NCI-H2107 treated with DMSO at 0.1 percent for 48 hours (cell line): ENCODE measurements at regions not wholly inside any gene's neighbourhood (a gene's known extent, or its start where the extent isn't known, plus 50 kb on each side); places are given as distances from the start of the nearest gene placed in this dataset.

Experiments used
- DNase-seq: peaks from one replicate; lab custom pipeline; 2025; ENCODE audit not compliant: unreplicated experiment; lab: John Stamatoyannopoulos, UW

DNA sequence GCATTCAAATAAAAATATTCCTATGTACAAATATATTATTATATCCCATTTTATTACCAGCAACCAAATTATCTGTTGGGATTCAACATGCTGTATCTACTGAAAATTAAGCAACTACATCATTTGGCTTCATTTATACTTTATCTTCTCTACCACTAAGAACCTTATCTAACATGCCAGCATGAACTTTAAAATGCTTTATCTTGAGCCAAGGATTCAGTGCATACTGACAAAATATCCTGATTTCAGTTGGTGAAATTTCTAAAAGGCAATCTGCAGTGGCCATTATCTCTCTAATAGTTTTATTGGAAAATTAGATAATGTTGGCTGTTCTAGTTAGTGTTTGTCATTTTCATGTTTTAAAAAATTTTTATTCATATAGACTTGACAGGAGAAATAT is 1149.9 kb downstream of the KCNT2 start:
- no peak for DNase-seq

DNA sequence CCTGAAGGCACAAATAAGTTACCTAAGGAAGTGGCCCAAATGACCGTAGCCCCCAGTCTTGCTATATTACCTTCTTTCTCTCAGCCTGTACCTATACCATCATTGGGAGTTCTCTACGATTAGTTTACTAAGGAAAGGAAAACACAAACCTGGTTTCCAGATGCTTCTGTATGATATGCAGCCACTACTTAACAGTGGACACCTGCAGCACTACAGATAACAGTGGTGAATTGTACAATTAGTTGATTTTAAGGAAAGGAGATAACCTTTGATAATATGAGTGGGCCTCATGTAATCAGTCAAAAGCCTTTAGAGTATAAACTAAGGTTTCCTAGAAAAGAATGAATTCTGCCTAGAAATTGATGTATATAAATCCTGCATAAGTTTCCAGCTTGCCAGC is 1157.4 kb downstream of the KCNT2 start:
- no peak for DNase-seq

DNA sequence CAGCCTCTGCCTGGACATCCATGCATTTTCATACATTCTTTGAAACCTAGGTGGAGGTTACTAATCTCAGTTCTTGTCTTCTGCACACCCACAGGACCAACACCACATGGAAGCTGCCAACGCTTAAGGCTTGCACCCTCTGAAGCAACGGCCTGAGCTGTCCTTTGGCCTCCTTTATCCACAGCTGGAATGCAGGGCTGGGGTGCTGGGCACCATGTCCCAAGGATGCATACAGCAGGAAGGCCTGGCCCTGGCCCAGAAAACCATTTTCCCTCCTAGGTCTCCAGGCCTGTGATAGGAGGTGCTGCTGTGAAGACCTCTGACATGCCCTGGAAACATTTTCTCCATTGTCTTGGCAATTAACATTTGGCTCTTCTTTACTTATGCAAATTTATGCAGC is 1168.6 kb downstream of the KCNT2 start:
- DNase-seq, result no peak

GRCh38 chr1:195434566-195435203 is 1173.6 kb downstream of the KCNT2 start:
- DNase-seq, result no peak

GRCh38 chr1:195430826-195431225 is 1177.4 kb downstream of the KCNT2 start:
- DNase-seq, result no peak

- no peak for DNase-seq
These were observed 1179.3 kb downstream of the KCNT2 start for GRCh38 chr1:195428927-195429326.

- DNase-seq, result no peak
These were observed 1192.7 kb downstream of the KCNT2 start for GRCh38 chr1:195415584-195415983.

DNA sequence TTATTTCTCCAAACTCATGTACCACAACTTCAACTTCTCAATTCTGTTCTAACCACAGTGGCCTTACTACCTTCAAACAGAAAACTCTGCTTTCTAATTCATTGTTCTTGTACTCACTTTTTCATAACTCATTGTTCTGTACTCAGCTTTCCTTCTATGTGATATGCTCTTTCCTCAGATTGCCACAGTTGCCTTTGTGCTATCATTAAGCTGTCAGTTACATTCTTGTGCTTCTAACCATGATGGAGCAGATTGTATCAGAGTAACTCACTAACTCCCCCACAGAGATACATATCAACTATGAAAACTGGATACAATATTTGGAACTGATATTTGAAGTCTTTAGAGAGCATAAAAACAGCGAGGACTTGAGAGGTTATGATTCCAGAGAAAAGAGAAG is 1213.7 kb downstream of the KCNT2 start:
- DNase-seq, result no peak

- no peak for DNase-seq
These were observed 1232.0 kb downstream of the KCNT2 start for GRCh38 chr1:195376190-195376589.

DNA sequence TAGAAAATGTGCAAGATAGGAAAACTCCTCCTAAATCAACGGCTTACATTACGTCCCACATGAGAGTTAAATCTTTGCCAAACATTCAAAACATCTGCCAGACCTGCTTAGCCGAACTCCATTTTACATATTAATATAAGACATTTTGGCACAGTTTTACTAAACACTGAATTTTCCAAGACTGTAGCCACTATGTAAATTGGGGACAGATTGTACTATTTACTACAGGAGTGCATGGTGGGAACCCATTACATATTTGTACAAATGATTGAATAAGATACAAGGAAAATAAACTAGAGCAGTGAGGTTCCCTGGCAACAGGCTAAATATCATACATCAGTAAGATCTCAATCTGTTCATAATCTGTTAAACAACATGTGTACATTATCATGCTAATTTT is 1234.4 kb downstream of the KCNT2 start:
- no peak for DNase-seq

DNA sequence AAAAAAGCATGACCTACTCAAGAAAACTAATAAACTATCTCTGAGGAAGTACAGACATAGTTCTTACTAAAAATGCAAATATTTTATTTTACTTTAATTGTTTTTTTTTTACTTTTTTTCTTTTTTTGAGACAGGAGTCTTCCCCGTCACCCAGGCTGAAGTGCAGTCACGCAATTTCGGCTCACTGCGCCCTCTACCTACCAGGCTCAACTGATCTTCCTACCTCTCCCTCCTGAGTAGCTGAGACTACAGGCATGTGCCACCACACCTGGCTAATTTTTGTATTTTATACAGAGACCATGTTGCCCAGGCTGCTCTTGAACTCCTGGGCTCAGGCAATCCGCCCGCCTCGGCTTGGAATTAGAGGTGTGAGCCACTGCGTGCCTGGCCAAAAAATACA is 1263.1 kb downstream of the KCNT2 start:
- DNase-seq, result no peak

DNA sequence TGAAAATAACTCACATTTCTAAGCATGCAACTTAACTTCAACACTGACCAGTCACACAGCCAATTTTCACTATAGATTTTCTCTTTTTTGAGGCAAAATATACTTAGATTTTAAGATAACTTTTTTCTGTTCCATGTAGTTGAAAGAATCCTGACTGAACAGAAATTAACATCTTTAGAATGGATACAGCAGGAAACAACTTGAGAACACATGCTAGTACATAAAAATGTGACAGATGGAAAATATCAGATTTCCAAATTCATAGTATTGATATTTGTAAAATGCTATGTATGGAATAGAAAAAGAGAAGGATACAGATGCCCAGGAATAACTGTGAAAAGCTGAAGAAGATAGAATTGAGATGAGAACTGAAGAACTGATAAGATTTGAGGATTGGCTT is 1270.6 kb downstream of the KCNT2 start:
- no peak for DNase-seq

GRCh38 chr1:195336812-195337211 is 1271.4 kb downstream of the KCNT2 start:
- DNase-seq, result no peak

- DNase-seq, result no peak
These were observed 1272.7 kb downstream of the KCNT2 start for GRCh38 chr1:195335541-195335940.

GRCh38 chr1:195332102-195332501 is 1276.1 kb downstream of the KCNT2 start:
- DNase-seq, result no peak

DNA sequence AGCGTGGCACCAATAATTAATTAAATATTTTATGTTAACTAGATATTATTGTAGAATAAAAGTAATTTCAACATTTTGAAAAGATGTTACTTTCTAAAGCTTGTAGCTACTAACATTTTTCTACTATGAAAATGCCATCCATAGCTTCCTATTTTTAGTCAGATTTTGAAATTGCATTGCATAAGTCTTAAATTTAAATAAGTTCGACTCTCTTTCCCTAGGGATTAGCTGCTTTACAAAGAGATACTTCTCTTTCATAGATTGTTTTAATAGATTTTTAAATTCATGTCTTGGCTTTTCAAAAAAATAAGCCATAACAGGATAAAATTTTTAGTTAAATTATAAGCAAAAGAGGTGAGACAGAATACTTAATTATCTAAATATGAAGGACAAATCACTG is 1279.6 kb downstream of the KCNT2 start:
- no peak for DNase-seq

DNA sequence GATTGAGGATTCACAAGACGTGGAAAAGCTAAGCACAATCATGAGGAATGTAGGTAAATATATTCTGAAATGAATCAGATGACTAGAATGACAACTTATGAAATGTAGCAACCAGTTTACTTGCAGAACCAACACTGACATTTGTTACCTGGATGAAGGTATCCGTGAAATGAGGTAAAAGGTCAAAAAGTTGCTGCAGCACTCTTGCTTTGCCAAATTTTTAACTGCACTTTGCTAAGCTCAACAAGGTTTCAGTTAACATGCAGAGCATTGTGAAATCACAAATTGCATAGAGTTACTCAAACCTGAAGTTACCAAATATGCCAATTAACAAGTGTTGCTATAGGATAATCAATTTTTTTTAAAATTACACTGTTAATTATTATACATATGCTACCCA is 1280.1 kb downstream of the KCNT2 start:
- no peak for DNase-seq

- no peak for DNase-seq
These were observed 1280.9 kb downstream of the KCNT2 start for GRCh38 chr1:195327361-195327760.

DNA sequence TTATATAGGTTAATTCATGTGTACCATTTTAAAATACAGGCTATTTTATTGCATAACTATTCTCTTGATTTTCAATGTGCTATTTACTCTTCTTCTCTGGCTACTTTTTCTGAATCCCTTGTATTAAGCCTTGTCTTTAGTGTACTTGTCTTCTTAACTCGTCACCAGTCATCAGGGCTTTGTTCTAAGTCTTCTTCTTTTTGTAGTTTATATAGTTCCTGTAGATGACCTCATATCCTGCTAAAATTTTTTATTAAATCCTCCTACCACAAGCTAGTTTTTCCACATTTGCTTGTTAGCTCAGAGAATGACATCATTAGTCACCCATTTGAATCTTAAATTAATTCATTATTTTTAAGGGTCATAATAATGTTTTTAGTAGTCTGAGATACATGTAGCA is 1281.9 kb downstream of the KCNT2 start:
- DNase-seq, result no peak

- no peak for DNase-seq
These were observed 1283.1 kb downstream of the KCNT2 start for GRCh38 chr1:195325181-195325580.

- no peak for DNase-seq
These were observed 1302.0 kb downstream of the KCNT2 start for GRCh38 chr1:195306281-195306680.

DNA sequence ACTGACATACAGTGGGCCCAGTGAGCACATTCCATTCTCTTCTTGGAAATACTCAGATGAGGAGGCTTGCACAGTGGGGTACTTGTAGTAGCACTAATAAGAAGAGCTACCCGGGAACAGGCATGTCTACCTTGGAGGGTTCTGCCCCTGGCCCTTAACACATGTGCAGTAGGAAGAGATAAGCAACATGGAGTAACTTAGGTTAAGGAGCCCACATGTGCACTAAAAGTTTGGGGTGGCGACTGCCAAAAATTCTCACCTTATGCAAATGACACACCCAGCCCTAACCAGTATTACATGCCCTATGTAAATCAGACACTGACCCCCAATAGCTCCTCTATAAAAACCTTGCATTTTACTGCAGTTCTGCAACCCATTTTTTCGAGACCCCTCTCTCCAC is 1313.3 kb downstream of the KCNT2 start:
- no peak for DNase-seq

GRCh38 chr1:195278644-195279043 is 1329.6 kb downstream of the KCNT2 start:
- no peak for DNase-seq

- no peak for DNase-seq
These were observed 1332.5 kb downstream of the KCNT2 start for GRCh38 chr1:195275710-195276109.
